ENCODE measurements at regions not wholly inside any gene's neighbourhood (a gene's known extent, or its start where the extent isn't known, plus 50 kb on each side); places are given as distances from the start of the nearest gene placed in this dataset.

GRCh38 chr6:105593056-105593690 lies 190.3 kb upstream of the PREP start:
- DNase-seq (ENCODE audit: low read depth in 2 of 3, low spot score in 2 of 3), result no peak

- no peak for DNase-seq (ENCODE audit: low read depth in 2 of 3, low spot score in 2 of 3)
Observed at GRCh38 chr6:105592329-105592728, 189.4 kb upstream of the PREP start.

- DNase-seq (ENCODE audit: low read depth in 2 of 3, low spot score in 2 of 3), result no peak
Observed at GRCh38 chr6:105591053-105591452, 188.2 kb upstream of the PREP start.

GRCh38 chr6:105588123-105588710 lies 185.3 kb upstream of the PREP start:
- no peak for DNase-seq (ENCODE audit: low read depth in 2 of 3, low spot score in 2 of 3)

GRCh38 chr6:105587349-105588122 lies 184.7 kb upstream of the PREP start:
- DNase-seq (ENCODE audit: low read depth in 2 of 3, low spot score in 2 of 3), result no peak

GRCh38 chr6:105578179-105578707 lies 175.4 kb upstream of the PREP start:
- DNase-seq (ENCODE audit: low read depth in 2 of 3, low spot score in 2 of 3), result no peak

GRCh38 chr6:105573556-105573955 lies 170.7 kb upstream of the PREP start:
- DNase-seq (ENCODE audit: low read depth in 2 of 3, low spot score in 2 of 3), result no peak

GRCh38 chr6:105573138-105573537 lies 170.3 kb upstream of the PREP start:
- no peak for DNase-seq (ENCODE audit: low read depth in 2 of 3, low spot score in 2 of 3)

- DNase-seq (ENCODE audit: low read depth in 2 of 3, low spot score in 2 of 3), result no peak
Observed at GRCh38 chr6:105570416-105570815, 167.5 kb upstream of the PREP start.

GRCh38 chr6:105569706-105570105 lies 166.8 kb upstream of the PREP start:
- no peak for DNase-seq (ENCODE audit: low read depth in 2 of 3, low spot score in 2 of 3)

GRCh38 chr6:105568751-105569150 lies 165.9 kb upstream of the PREP start:
- DNase-seq (ENCODE audit: low read depth in 2 of 3, low spot score in 2 of 3), result no peak

- no peak for DNase-seq (ENCODE audit: low read depth in 2 of 3, low spot score in 2 of 3)
Observed at GRCh38 chr6:105568142-105568541, 165.3 kb upstream of the PREP start.

- DNase-seq (ENCODE audit: low read depth in 2 of 3, low spot score in 2 of 3), result no peak
Observed at GRCh38 chr6:105567140-105567539, 164.3 kb upstream of the PREP start.

GRCh38 chr6:105566503-105566902 lies 163.6 kb upstream of the PREP start:
- DNase-seq (ENCODE audit: low read depth in 2 of 3, low spot score in 2 of 3), result no peak

- no peak for DNase-seq (ENCODE audit: low read depth in 2 of 3, low spot score in 2 of 3)
Observed at GRCh38 chr6:105564121-105564902, 161.4 kb upstream of the PREP start.

GRCh38 chr6:105562027-105562426 lies 159.1 kb upstream of the PREP start:
- DNase-seq (ENCODE audit: low read depth in 2 of 3, low spot score in 2 of 3), result no peak

- DNase-seq (ENCODE audit: low read depth in 2 of 3, low spot score in 2 of 3), result no peak
Observed at GRCh38 chr6:105561486-105561885, 158.6 kb upstream of the PREP start.

GRCh38 chr6:105560611-105561066 lies 157.8 kb upstream of the PREP start:
- no peak for DNase-seq (ENCODE audit: low read depth in 2 of 3, low spot score in 2 of 3)

GRCh38 chr6:105557291-105557690 lies 154.4 kb upstream of the PREP start:
- DNase-seq (ENCODE audit: low read depth in 2 of 3, low spot score in 2 of 3), result no peak

GRCh38 chr6:105553171-105553570 lies 150.3 kb upstream of the PREP start:
- no peak for DNase-seq (ENCODE audit: low read depth in 2 of 3, low spot score in 2 of 3)

GRCh38 chr6:105550955-105551620 lies 148.2 kb upstream of the PREP start:
- DNase-seq (ENCODE audit: low read depth in 2 of 3, low spot score in 2 of 3), result no peak
